Upper lobe of right lung (tissue), 1 donor: ENCODE measurements at regions not wholly inside any gene's neighbourhood (a gene's known extent, or its start where the extent isn't known, plus 50 kb on each side); places are given as distances from the start of the nearest gene placed in this dataset.
"Not testable (repeated sequence)": the region's sequence is repeated elsewhere in the genome, so short reads cannot be mapped to it uniquely, and the experiment has no call there.

Experiments used
- ATAC-seq: fragments of 200-7000 bp; cut with Tn5 transposase; one replicate; pipeline ENCODE4 v1.9.1; 2020; ENCODE audit warnings: mild to moderate bottlenecking, moderate library complexity
- DNase-seq: peaks from one replicate; pipeline ENCODE4 v3.0.0-alpha.2; 2020
- H3K27ac ChIP-seq: fragments of 200-600 bp; one replicate; pipeline ENCODE4 v1.8.0; 2022
- H3K27me3 ChIP-seq: fragments of 200-600 bp; one replicate; pipeline ENCODE4 v1.8.0; 2022; ENCODE audit warnings: mild to moderate bottlenecking
- H3K36me3 ChIP-seq: fragments of 200-600 bp; one replicate; pipeline ENCODE4 v1.8.0; 2022
- H3K4me1 ChIP-seq: fragments of 200-600 bp; one replicate; pipeline ENCODE4 v1.8.0; 2022
- H3K4me3 ChIP-seq: fragments of 200-600 bp; one replicate; pipeline ENCODE4 v1.8.0; 2022; ENCODE audit warnings: mild to moderate bottlenecking
- H3K9me3 ChIP-seq: fragments of 200-600 bp; one replicate; pipeline ENCODE4 v1.8.0; 2022
- CTCF ChIP-seq: fragments of 200-600 bp; IDR thresholded peaks from one replicate; pipeline ENCODE4 v1.8.0; 2022; ENCODE audit warnings: antibody characterized with exemption
- intact Hi-C: fragments of 100-400 bp; cut with DNase I; formaldehyde crosslinking; loops from one replicate; pipeline ENCODE4 v1.11.0; 2022
- donor health status: DM: no; HTN: yes; CAD: no; lungs with severe emphysema.

GRCh38 chr9:89679581-89679980, 74.8 kb downstream of the GADD45G start:
- DNase-seq: no peak
- TF ChIP-seq CTCF: no peak

GRCh38 chr9:89680547-89681467, 76.0 kb downstream of the GADD45G start:
- ATAC-seq (no peak), DNase-seq (no peak)
- Histone ChIP-seq H3K36me3 (no peaks in the 10 kb centered on the region), H3K4me1 (peaks cover 16% of the 10 kb centered on the region), H3K9me3 (no peaks in the 10 kb centered on the region), H3K27me3 (no peaks in the 10 kb centered on the region), H3K27ac (no peak overlapping the region), H3K4me3 (no peak overlapping the region)
- intact Hi-C loops: no loop called here
- no peak for TF ChIP-seq CTCF

More at GRCh38 chr9:89679581-89679980, 74.8 kb downstream of the GADD45G start:
- Histone ChIP-seq H3K4me3 (no peak overlapping the region), H3K27me3 (no peaks in the 10 kb centered on the region), H3K4me1 (peaks cover 16% of the 10 kb centered on the region), H3K9me3 (no peaks in the 10 kb centered on the region), H3K27ac (no peak overlapping the region), H3K36me3 (no peaks in the 10 kb centered on the region)
- ATAC-seq: no peak
- intact Hi-C loops: no loop called here

- ATAC-seq, H3K4me3 ChIP-seq, H3K27ac ChIP-seq, intact Hi-C loops, H3K27me3 ChIP-seq, DNase-seq, H3K9me3 ChIP-seq, H3K36me3 ChIP-seq: not testable (repeated sequence)
- peaks cover 11% of the 10 kb centered on the region for H3K4me1 ChIP-seq
Measured at GRCh38 chr9:89681468-89681859, 76.7 kb downstream of the GADD45G start.

GRCh38 chr9:89683626-89684025, 78.8 kb downstream of the GADD45G start:
- no peak for TF ChIP-seq CTCF
- no peak overlapping the region for H3K4me3 ChIP-seq
- ATAC-seq (no peak), DNase-seq (no peak)
- H3K36me3 ChIP-seq: no peaks in the 10 kb centered on the region
- H3K27me3 ChIP-seq: no peaks in the 10 kb centered on the region
- no peak overlapping the region for H3K27ac ChIP-seq
- intact Hi-C loops: no loop called here
- H3K9me3 ChIP-seq: no peaks in the 10 kb centered on the region
- peaks cover 3% of the 10 kb centered on the region for H3K4me1 ChIP-seq

- Histone ChIP-seq H3K4me3 (no peak overlapping the region), H3K36me3 (no peaks in the 10 kb centered on the region), H3K27ac (no peak overlapping the region), H3K4me1 (peaks cover 3% of the 10 kb centered on the region), H3K9me3 (no peaks in the 10 kb centered on the region), H3K27me3 (no peaks in the 10 kb centered on the region)
- TF ChIP-seq CTCF: no peak
- intact Hi-C loops: no loop called here
- ATAC-seq (peak; percentile 35), DNase-seq (no peak)
Measured at GRCh38 chr9:89684218-89684617, 79.4 kb downstream of the GADD45G start.

- Histone ChIP-seq H3K4me1 (peaks cover 3% of the 10 kb centered on the region), H3K4me3 (no peak overlapping the region), H3K36me3 (no peaks in the 10 kb centered on the region), H3K9me3 (no peaks in the 10 kb centered on the region), H3K27ac (no peak overlapping the region), H3K27me3 (no peaks in the 10 kb centered on the region)
- peak; percentile 49 for ATAC-seq
- no peak for DNase-seq
- intact Hi-C loops: no loop called here
- TF ChIP-seq CTCF: no peak
Measured at GRCh38 chr9:89684912-89685636, 80.3 kb downstream of the GADD45G start.
